IMR-90 (cell line): ENCODE measurements at regions not wholly inside any gene's neighbourhood (a gene's known extent, or its start where the extent isn't known, plus 50 kb on each side); places are given as distances from the start of the nearest gene placed in this dataset.

Source experiments
- ATAC-seq: fragments of 200-7000 bp; cut with Tn5 transposase; 2 replicates; pipeline ENCODE4 v1.9.1; 2020; ENCODE audit warnings: low read depth, mild to moderate bottlenecking, moderate library complexity
- BruUV-seq: library from RNA; stranded (reverse); fragments of 400-500 nt; replicated peaks from 2 replicates; lab custom pipeline; 2021; lab: Mats Ljungman, UMichigan
- CTCF ChIA-PET: fragments of 300-600 bp; formaldehyde crosslinking; extraction: SDS; loops from one replicate; lab custom pipeline; 2021; ENCODE audit warnings: antibody characterized with exemption; lab: Yijun Ruan, JAX
- POLR2A ChIA-PET: fragments of 300-600 bp; sonication (Branson Sonifier 250); formaldehyde crosslinking; loops from one replicate; lab custom pipeline; 2022; ENCODE audit warnings: antibody characterized with exemption; ENCODE audit not compliant: unreplicated experiment; lab: Charles Lee
- DNase-seq: peaks from one replicate; pipeline ENCODE4 v3.0.0; 2013
- H2AFZ ChIP-seq: replicated peaks from 2 replicates; pipeline ENCODE3; 2013; ENCODE audit warnings: low read length, mild to moderate bottlenecking; ENCODE audit not compliant: poor library complexity
- H2AK5ac ChIP-seq: 2 replicates; pipeline ENCODE4 v1.6.1; 2013; ENCODE audit warnings: low read depth, low read length, inconsistent platforms
- H2AK9ac ChIP-seq: replicated peaks from 2 replicates; pipeline ENCODE3; 2013; ENCODE audit warnings: mild to moderate bottlenecking, low read depth, low read length, moderate library complexity; ENCODE audit not compliant: poor library complexity
- H2BK120ac ChIP-seq: 2 replicates; pipeline ENCODE4 v1.6.1; 2013; ENCODE audit warnings: low read depth, low read length, inconsistent platforms
- H2BK15ac ChIP-seq: 3 replicates; pipeline ENCODE4 v1.6.1; 2013; ENCODE audit warnings: low read depth, low read length, inconsistent platforms
- H2BK20ac ChIP-seq: 2 replicates; pipeline ENCODE4 v1.6.1; 2013; ENCODE audit warnings: low read depth, mild to moderate bottlenecking, inconsistent platforms, low read length, moderate library complexity
- H2BK5ac ChIP-seq: 2 replicates; pipeline ENCODE4 v1.6.1; 2013; ENCODE audit warnings: mild to moderate bottlenecking, low read depth, low read length, inconsistent platforms; ENCODE audit not compliant: poor library complexity, severe bottlenecking
- H3K14ac ChIP-seq: replicated peaks from 2 replicates; pipeline ENCODE4 v1.6.1; 2013; ENCODE audit warnings: low read depth, low read length, inconsistent platforms
- H3K18ac ChIP-seq: 2 replicates; pipeline ENCODE4 v1.6.1; 2013; ENCODE audit warnings: low read depth, low read length, control low read depth
- H3K23ac ChIP-seq: 2 replicates; pipeline ENCODE4 v1.6.1; 2013; ENCODE audit warnings: low read depth, low read length, inconsistent platforms
- H3K27ac ChIP-seq: 2 replicates; pipeline ENCODE4 v1.5.1; 2013; ENCODE audit warnings: mild to moderate bottlenecking, control low read depth, low read length; ENCODE audit not compliant: insufficient read depth
- H3K27me3 ChIP-seq: 2 replicates; pipeline ENCODE4 v1.6.1; 2013; ENCODE audit warnings: low read length; ENCODE audit not compliant: control insufficient read depth, insufficient read depth
- H3K36me3 ChIP-seq: 2 replicates; pipeline ENCODE4 v1.6.1; 2013; ENCODE audit warnings: low read length, mixed read lengths; ENCODE audit not compliant: control insufficient read depth, insufficient read depth
- H3K4ac ChIP-seq: 2 replicates; pipeline ENCODE4 v1.6.1; 2013; ENCODE audit warnings: low read depth, low read length, inconsistent platforms
- H3K4me1 ChIP-seq: 2 replicates; pipeline ENCODE4 v1.6.1; 2013; ENCODE audit warnings: low read length, mixed read lengths; ENCODE audit not compliant: control insufficient read depth, insufficient read depth
- H3K4me2 ChIP-seq: 2 replicates; pipeline ENCODE4 v1.6.1; 2013; ENCODE audit warnings: low read depth, mild to moderate bottlenecking, control low read depth, low read length, moderate library complexity
- H3K4me3 ChIP-seq: 2 replicates; pipeline ENCODE4 v1.5.1; 2013; ENCODE audit warnings: low read depth, mild to moderate bottlenecking, control low read depth, low read length, moderate library complexity; ENCODE audit not compliant: insufficient read depth
- H3K56ac ChIP-seq: 2 replicates; pipeline ENCODE4 v1.6.1; 2013; ENCODE audit warnings: low read length, inconsistent platforms; ENCODE audit not compliant: insufficient read depth; ENCODE audit errors: extremely low read depth
- H3K79me1 ChIP-seq, 2 experiments: 2 replicates each; pipeline ENCODE4 v1.6.1; 2013; ENCODE audit warnings: low read length in 2 of 2, inconsistent platforms in 1 of 2, low read depth in 1 of 2
- H3K9ac ChIP-seq: 2 replicates; pipeline ENCODE4 v1.6.1; 2013; ENCODE audit warnings: low read depth, low read length, control low read depth
- H3K9me1 ChIP-seq: 2 replicates; pipeline ENCODE4 v1.6.1; 2013; ENCODE audit warnings: low read length, inconsistent platforms; ENCODE audit not compliant: insufficient read depth
- H3K9me3 ChIP-seq: 2 replicates; pipeline ENCODE4 v1.6.1; 2013; ENCODE audit warnings: low read length; ENCODE audit not compliant: control insufficient read depth, insufficient read depth
- H4K20me1 ChIP-seq: 2 replicates; pipeline ENCODE4 v1.6.1; 2013; ENCODE audit warnings: low read length, inconsistent platforms; ENCODE audit not compliant: insufficient read depth
- H4K5ac ChIP-seq: 2 replicates; pipeline ENCODE4 v1.6.1; 2013; ENCODE audit warnings: mild to moderate bottlenecking, low read depth, low read length, control low read depth
- H4K8ac ChIP-seq, 2 experiments: 2 replicates each; pipeline ENCODE4 v1.6.1; 2013; ENCODE audit warnings: low read depth in 2 of 2, low read length in 2 of 2, control low read depth in 1 of 2, inconsistent platforms in 1 of 2
- H4K91ac ChIP-seq: 2 replicates; pipeline ENCODE4 v1.6.1; 2013; ENCODE audit warnings: low read depth, low read length, inconsistent platforms; ENCODE audit not compliant: insufficient read depth
- BHLHE40 ChIP-seq: fragments of 150-350 bp; IDR thresholded peaks from 2 replicates; pipeline ENCODE4 v1.6.1; 2016; ENCODE audit warnings: mild to moderate bottlenecking, low read depth, low read length
- CEBPB ChIP-seq: IDR thresholded peaks from 2 replicates; pipeline ENCODE4 v1.6.1; 2012; ENCODE audit warnings: low read depth, low read length, improper control_type of control experiment
- CHD1 ChIP-seq: IDR thresholded peaks from 2 replicates; pipeline ENCODE4 v1.6.1; 2012; ENCODE audit warnings: low read depth, low read length, improper control_type of control experiment
- CTCF ChIP-seq: conservative IDR thresholded peaks from 2 replicates; pipeline ENCODE4 v1.5.1; 2012; ENCODE audit warnings: mild to moderate bottlenecking, low read depth, low read length, improper control_type of control experiment
- ELK1 ChIP-seq: fragments of 150-350 bp; IDR thresholded peaks from 2 replicates; pipeline ENCODE4 v1.6.1; 2016; ENCODE audit warnings: low read depth, mild to moderate bottlenecking, low read length, moderate library complexity, borderline replicate concordance
- FOS ChIP-seq: fragments of 150-350 bp; IDR thresholded peaks from 2 replicates; pipeline ENCODE4 v1.6.1; 2016; ENCODE audit warnings: low read depth, low read length
- MAFK ChIP-seq: IDR thresholded peaks from 2 replicates; pipeline ENCODE4 v1.6.1; 2012; ENCODE audit warnings: low read depth, low read length, improper control_type of control experiment
- MAZ ChIP-seq: IDR thresholded peaks from 2 replicates; pipeline ENCODE4 v1.6.1; 2012; ENCODE audit warnings: low read depth, mild to moderate bottlenecking, low read length, improper control_type of control experiment, moderate library complexity, borderline replicate concordance
- MXI1 ChIP-seq: IDR thresholded peaks from 2 replicates; pipeline ENCODE4 v1.6.1; 2012; ENCODE audit warnings: low read depth, mild to moderate bottlenecking, low read length, moderate library complexity, borderline replicate concordance
- NFE2L2 ChIP-seq: fragments of 150-350 bp; IDR thresholded peaks from 2 replicates; pipeline ENCODE4 v1.6.1; 2016; ENCODE audit warnings: low read depth, mild to moderate bottlenecking, low read length
- POLR2A ChIP-seq: IDR thresholded peaks from 2 replicates; pipeline ENCODE4 v1.6.1; 2012; ENCODE audit warnings: mild to moderate bottlenecking, low read depth, low read length
- RAD21 ChIP-seq: IDR thresholded peaks from 2 replicates; pipeline ENCODE4 v1.6.1; 2012; ENCODE audit warnings: low read length, improper control_type of control experiment
- RCOR1 ChIP-seq: IDR thresholded peaks from 2 replicates; pipeline ENCODE4 v1.6.1; 2012; ENCODE audit warnings: mild to moderate bottlenecking, low read length, improper control_type of control experiment; ENCODE audit not compliant: insufficient replicate concordance
- RFX5 ChIP-seq: IDR thresholded peaks from 2 replicates; pipeline ENCODE4 v1.8.0; 2012; ENCODE audit warnings: low read depth, mild to moderate bottlenecking, low read length, moderate library complexity
- SMC3 ChIP-seq: fragments of 150-350 bp; IDR thresholded peaks from 2 replicates; pipeline ENCODE4 v1.6.1; 2016; ENCODE audit warnings: low read depth, mild to moderate bottlenecking, antibody characterized with exemption, low read length, moderate library complexity
- USF2 ChIP-seq: fragments of 150-350 bp; IDR thresholded peaks from 2 replicates; pipeline ENCODE4 v1.6.1; 2017; ENCODE audit warnings: mild to moderate bottlenecking, antibody characterized with exemption, low read length, low read depth
- WGBS, 2 experiments: methylation state at CpG; one replicate each; pipeline versions ENCODE4 v1.1.5 to v1.1.7; 2013; ENCODE audit warnings: missing lambda C conversion rate in 2 of 2; ENCODE audit not compliant: insufficient read length in 1 of 2; ENCODE audit errors: extremely low coverage in 2 of 2; 5-methylcytosine and 5-hydroxymethylcytosine counted together
- dilution Hi-C: fragments of 300-500 bp; cut with HindIII; formaldehyde crosslinking; loops from one replicate; pipeline ENCODE4 v1.14.3; 2018; ENCODE audit warnings: low sequenced_read_pairs; ENCODE audit not compliant: unreplicated experiment
- in situ Hi-C: fragments of 300-500 bp; cut with MboI; formaldehyde crosslinking; loops from 3 replicates; pipeline ENCODE4 v1.14.3; 2019; ENCODE audit warnings: low sequenced_read_pairs, inconsistent platforms, mixed read lengths
- intact Hi-C: fragments of 100-400 bp; cut with micrococcal nuclease; formaldehyde crosslinking; loops from 2 replicates; pipeline ENCODE4 v1.10.0; 2022

GRCh38 chr16:62929593-62929992, 893.4 kb upstream of the CDH8 start:
- no peak overlapping the region for H2BK20ac ChIP-seq

More at GRCh38 chr16:62929593-62929992, 893.4 kb upstream of the CDH8 start:
- dilution Hi-C loops, result no loop called here
- Histone ChIP-seq H4K8ac (no peak overlapping the region), H3K27me3 (no peaks in the 10 kb centered on the region), H3K4me1 (no peaks in the 10 kb centered on the region), H2BK15ac (no peak overlapping the region), H3K9ac (no peak overlapping the region), H3K18ac (no peak overlapping the region), H3K9me1 (no peaks in the 10 kb centered on the region), H2AFZ (no peak overlapping the region), H3K14ac (no peak overlapping the region), H2BK120ac (no peak overlapping the region), H2AK9ac (no peak overlapping the region), H3K56ac (no peak overlapping the region), H2AK5ac (no peak overlapping the region), H4K20me1 (no peaks in the 10 kb centered on the region), H3K27ac (no peak overlapping the region), H4K5ac (no peak overlapping the region), H3K4me3 (no peak overlapping the region), H3K36me3 (no peaks in the 10 kb centered on the region), H3K4ac (no peak overlapping the region), H3K4me2 (no peak overlapping the region), H3K9me3 (peaks cover 2% of the 10 kb centered on the region; the same call in 1 of the 2 replicates), H3K79me1 (no peaks in the 10 kb centered on the region), H3K23ac (no peak overlapping the region), H4K91ac (no peak overlapping the region), H2BK5ac (no peak overlapping the region)
- ATAC-seq (no peak), DNase-seq (no peak)
- WGBS, 2 experiments, result no CpG with 5 or more reads among the region's 3 CpGs
- ChIA-PET CTCF (interaction anchor here (0.6 kb wide), 1 partner anchor 432 kb away, joined by 3 read pairs; no protein-coding TSS in a partner anchor), POLR2A (no interaction called here)
- no TSS peak for BruUV-seq
- intact Hi-C loops, result no loop called here
- TF ChIP-seq MXI1, result no peak
- no peak for TF ChIP-seq POLR2A
- TF ChIP-seq MAFK, result no peak
- no peak for TF ChIP-seq NFE2L2
- no peak for TF ChIP-seq RAD21
- TF ChIP-seq FOS, result no peak
- no peak for TF ChIP-seq ELK1
- TF ChIP-seq USF2, result no peak
- TF ChIP-seq SMC3, result no peak
- TF ChIP-seq RFX5, result no peak
- no peak for TF ChIP-seq RCOR1
- no peak for TF ChIP-seq CEBPB
- no peak for TF ChIP-seq CTCF
- no peak for TF ChIP-seq BHLHE40
- TF ChIP-seq MAZ, result no peak
- no peak for TF ChIP-seq CHD1
- in situ Hi-C loops, result no loop called here
